HT-29 (cell line): ENCODE measurements at regions not wholly inside any gene's neighbourhood (a gene's known extent, or its start where the extent isn't known, plus 50 kb on each side); places are given as distances from the start of the nearest gene placed in this dataset.

Experiments
- DNase-seq: peaks from one replicate; pipeline ENCODE4 v3.0.0-alpha.2; 2015; ENCODE audit warnings: low spot score

DNA sequence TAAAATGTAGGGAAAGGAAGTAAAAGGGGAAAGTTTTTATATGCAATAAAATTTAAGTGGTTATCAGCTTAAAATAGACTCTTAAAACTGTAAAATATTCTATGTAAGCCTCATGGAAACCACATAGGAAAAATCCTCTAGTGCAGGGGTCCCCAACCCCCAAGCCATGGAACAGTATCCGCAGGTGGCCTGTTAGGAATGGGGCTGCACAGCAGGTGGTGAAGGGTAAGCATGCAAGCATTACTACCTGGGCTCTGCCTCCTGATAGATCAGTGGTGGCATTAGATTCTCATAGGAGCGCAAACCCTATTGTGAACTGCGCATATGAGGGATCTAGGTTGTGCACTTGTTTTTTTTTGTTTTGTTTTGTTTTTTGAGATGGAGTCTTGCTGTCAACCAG, 1409.3 kb upstream of the CDH2 start:
- no peak for DNase-seq

DNA sequence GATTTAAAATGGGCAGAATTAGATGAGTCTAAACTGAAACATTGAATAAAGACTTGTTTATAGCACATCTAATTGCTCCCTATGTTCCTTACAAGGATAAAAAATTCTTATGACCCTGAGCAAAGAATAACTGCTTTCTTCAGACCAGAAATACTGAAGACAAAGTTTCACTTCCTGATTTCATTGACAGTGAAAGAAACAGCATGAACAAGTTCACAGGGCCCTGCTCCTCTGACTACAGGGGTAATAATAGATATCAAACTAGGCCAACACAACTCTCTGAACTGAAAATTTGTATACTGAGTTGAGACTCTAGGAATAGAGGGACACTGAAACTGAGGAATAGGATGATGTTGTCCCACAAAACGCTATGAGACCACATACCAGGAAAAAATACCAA, 1383.3 kb upstream of the CDH2 start:
- DNase-seq: no peak

DNA sequence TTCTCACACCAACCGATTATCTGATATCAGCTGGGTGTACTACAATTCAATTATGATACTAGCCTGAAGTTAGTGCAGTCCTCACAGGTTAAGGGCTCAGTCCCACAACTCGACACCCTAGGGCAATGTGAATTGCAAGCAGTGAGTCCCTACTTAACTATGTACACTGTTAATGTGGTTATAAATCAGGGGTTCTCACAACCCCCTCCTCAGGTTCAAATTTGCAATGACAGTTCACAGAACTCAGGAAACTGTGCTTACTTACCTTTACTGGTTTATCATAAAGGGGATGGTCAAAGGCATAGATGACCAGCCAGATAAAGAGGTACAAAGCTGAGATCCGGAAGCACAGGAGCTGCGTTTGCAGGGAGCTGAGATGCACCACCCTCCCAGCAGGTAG, 1379.1 kb upstream of the CDH2 start:
- DNase-seq: no peak

DNA sequence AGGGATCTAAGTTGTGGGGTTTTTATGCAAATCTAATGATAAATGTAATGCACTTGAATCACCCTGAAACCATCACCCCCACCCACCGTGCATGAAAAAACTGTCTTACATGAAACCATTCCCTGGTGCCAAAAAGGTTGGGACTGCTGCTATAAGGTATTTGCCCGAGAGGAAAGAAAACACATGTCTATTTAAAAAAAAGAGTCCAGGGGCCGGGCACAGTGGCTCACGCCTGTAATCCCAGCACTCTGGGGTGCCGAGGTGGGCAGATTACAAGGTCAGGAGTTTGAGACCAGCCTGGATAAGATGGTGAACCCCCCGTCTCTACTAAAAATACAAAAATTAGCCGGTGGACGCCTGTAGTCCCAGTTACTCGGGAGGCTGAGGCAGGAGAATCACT, 1372.8 kb upstream of the CDH2 start:
- no peak for DNase-seq

DNA sequence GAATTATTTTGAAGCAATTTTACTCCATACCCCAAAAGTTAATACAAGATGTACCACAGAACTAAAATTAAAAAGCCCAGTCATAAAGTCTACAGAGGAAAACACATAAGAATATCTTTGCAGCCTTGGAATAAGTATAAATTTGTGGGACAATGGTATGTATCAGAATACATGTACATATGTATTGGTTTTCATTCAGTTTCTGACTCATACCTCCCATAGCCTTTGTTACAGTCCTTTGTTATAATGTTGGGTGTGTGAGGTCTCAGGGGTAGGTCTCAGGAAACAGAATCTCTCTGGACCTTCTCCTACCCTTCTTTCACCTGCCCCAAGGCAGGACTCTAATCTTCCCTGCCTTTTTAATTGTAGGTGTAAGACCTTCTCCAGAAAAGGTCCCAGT, 1370.7 kb upstream of the CDH2 start:
- DNase-seq: no peak

DNA sequence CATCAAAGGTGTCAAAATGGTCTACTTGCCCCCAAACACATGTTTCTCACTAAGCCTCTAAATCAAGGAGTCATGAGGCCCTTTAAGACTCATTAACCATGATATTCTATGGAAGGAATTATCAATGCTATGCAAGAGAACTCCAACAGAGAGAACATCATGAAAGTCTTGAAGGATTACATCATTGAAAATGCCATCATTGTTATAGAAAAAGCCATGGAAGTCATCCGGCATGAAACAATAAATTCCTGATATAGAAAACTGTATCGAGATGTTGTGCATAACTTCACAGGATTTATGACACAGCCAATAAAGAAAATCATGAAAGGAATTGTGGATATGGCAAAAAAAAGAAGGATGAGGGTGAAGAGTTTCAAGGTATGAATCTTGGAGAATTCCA, 1363.6 kb upstream of the CDH2 start:
- DNase-seq: no peak

DNA sequence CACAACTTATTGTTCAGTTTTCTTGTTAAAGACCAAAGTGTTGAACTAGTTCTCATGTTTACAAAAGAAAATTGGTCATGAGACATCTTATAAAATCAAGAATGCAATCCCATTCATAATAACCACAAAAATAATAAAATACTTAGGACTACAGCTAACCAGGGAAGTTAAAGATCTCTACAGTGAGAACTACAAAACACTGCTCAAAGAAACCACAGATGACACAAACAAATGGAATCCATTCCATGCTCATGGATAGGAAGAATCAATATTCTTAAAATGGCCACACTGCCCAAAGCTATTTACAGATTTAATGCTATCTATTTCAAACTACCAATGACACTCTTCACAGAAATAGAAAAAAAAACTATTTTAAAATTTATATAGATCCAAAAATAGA, 1354.8 kb upstream of the CDH2 start:
- DNase-seq: no peak

DNA sequence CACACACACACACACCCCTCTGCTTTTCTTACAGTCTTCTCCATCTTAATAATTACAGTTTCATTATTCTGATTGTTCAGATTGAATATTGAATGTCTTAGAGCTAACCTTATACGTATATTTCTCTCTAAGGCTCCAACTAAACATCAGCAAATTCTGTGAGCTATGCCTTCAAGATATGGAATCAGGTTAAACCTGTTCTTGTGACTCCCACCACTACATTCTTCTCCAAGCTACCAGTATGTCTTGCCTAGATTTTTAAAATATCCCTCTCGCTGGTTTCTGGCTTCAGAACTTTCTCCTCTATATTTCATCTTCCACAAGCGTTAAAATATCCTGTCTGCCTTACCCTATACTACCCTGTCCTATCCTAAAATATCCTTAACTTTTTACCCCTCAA, 1346.4 kb upstream of the CDH2 start:
- DNase-seq: no peak

DNA sequence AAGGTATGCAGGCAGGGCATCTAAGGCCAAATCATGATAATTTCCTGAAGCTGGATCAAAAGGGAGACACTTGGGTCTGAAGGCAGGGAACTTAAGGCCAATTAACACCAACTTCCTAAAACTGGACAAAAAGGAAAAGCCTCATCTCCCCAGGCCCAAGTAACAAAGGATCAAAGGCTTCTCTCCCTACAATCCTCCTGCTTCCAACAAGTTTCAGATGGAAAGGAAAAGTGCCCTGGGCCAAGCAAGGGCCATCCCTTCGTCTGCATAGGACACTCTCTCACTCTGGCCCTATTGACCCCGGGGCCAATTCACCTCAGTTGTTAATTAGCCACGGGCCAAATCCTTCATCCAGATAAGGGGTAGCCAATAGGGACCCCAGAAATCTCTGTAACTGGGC, 1335.8 kb upstream of the CDH2 start:
- DNase-seq: no peak

DNA sequence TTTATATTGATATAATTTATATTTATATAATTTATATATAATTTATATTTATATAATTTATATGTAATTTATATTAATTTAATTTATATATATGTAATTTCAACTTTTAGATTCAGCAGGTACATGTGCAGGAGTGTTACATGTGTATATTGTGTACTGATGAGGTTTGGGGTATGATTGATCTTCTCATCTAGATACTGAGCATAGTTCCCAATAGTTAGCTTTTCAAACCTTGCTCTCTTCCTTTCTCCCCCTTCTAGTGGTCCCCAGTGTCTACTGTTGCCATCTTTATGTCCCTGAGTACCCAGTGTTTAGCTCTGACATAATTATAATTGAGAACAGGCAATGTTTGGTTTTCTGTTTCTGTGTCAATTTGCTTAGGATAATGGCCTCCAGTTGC, 1335.3 kb upstream of the CDH2 start:
- no peak for DNase-seq

DNA sequence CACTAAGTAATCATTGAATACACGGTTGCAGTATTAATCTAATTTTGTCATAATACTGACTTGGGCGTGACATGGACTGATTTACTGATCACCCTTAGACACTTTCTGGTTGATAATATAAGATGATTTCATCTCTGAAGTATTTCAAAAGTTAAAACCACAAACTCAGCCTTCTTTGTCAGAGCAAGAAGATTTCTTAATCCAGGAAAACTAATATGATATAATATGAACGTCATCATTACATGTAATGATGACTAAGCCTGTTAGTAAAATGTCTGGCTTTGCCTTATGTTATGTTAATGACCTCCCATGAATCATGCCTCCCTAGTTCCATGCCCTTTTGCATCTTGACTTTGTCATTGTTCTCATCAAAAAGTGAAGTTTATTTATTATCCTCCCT, 1325.0 kb upstream of the CDH2 start:
- no peak for DNase-seq

DNA sequence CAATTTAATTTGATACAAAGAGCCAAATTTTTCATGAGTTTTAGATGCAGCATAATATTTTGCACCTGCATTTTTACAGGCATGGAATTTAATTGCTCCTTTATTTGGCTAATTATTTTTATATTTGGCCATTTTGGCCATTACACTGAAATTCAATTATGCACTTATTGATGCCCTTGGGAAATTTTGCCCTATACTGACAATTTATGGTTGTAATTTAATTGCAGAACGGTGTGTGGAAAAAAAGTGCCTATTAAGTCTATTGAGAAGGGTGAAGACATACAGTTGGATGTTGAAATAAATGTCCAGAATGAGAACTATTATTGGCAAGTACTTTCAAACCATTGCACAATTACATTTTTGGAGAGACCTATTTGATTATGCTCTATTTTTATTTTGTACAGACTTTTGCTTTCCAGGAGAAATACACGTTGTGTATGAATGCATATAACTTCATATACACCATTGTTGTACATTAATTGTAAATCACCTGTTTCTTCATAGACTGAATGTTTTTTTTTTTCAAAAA, 1319.3 kb upstream of the CDH2 start:
- DNase-seq: no peak

DNA sequence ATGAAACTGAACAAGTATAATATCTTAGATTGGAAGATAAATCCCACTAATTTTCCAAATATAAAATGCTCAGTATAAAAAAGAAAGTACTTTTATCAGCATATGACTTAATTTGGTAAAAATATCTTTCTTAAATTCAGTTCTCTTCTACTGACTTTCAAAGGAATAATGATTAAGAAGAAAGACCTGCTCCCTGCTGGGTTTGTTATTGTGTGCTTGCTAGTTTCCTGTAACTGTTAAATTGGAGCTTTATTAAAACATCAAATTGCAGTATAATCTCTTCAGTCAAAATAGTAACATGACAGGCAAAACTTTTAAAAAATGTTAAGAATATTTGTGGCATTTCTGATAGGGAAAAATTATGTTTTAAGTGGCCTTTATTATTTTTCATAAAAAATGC, 1317.4 kb upstream of the CDH2 start:
- no peak for DNase-seq

DNA sequence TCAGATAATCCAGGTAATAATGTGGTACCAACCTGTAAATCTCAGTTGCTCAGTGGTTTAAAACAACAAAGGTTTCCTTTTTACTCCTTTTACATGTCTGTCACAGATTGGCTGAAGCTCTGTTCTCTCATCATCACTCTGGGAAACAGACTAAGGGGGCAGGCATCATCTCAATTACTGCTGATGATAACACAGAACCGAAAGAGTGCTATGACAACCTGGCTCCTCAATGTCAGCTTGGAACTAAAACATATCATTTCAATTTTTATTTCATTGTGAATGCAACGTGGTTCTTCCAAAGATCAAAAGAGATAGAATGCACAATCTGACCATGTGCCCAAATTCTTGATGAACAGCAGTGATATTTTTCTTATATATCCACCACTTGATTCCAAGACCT, 1315.0 kb upstream of the CDH2 start:
- DNase-seq: no peak

DNA sequence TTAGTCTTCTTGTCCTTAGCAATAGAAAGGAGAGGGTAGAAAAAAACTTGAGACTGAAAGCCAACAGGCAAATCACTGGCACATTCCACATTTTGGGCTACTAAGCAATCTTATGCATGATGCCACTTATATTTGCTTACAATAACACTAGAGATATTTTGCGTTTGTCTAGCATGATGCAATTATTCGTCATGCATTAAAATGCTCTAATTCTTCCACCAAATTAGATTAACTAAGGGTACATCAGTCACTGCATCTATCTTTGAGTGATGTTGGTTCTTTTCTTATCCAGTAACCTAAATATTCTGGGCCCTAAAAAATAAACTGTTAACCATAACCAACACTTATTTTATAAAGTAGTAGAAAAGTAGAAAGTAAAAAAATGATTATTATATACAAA, 1311.7 kb upstream of the CDH2 start:
- no peak for DNase-seq

DNA sequence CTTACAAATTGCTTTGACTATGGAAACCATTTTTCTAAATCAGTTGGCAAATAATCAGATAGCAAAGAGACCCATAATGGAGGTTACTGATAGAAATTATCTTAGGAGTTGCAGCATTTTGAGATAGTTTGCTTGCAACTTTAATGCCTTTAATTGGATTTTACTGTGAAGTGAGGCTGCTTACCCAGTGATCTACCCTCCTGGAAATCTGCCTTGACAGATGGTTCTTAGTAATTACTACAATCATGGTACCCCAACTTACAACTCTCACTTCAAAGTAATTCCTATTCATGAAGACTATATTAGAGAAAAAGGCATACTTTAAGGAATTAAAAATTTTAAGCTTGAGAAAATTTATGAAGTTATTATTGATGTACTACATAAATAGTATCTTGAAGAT, 1288.6 kb upstream of the CDH2 start:
- DNase-seq: no peak

DNA sequence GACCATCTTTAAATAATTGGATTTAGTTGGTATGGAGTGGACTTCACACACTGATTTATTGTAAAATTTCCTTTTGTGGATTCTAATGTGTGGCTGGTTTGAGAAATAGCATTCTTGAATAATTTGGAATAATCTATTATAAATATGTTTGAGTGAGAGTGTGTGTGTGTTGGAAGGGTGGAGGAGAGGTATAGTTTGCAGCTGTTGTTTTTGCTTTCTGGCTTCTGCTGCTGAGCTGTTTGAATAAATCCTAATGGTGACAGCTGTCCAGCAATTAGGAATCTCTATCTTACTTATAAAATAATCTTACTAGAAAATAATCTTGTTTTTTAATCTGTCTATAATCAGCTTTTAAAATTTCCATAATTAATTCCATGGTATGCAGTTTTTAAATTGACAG, 1283.0 kb upstream of the CDH2 start:
- DNase-seq: no peak

DNA sequence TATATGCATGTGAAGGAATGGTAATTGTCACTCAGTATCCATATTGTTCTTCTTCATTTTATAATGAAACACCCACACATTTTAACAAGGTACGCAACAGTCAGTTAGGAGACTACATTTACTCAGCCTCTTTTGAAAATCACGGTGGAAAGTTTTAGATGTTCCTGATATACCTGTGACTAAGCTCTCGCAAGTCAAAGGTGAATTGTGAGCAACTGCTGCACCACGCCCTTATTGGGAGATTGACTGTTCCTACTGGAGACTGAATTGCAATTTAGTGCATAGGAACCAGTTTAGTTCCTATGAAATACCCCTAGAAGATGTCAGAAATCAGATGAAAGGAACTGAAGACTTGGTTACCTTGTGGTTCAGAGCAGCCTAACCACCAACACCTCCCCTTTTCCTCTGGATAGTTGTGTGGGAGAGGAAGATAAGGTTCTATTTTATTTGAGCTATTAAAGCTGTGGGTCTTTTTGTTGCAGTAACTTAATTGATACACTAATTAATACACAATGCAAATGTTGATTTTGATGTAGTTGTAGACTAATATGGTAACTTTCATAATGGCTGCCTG, 1280.5 kb upstream of the CDH2 start:
- DNase-seq: peak; percentile 13

DNA sequence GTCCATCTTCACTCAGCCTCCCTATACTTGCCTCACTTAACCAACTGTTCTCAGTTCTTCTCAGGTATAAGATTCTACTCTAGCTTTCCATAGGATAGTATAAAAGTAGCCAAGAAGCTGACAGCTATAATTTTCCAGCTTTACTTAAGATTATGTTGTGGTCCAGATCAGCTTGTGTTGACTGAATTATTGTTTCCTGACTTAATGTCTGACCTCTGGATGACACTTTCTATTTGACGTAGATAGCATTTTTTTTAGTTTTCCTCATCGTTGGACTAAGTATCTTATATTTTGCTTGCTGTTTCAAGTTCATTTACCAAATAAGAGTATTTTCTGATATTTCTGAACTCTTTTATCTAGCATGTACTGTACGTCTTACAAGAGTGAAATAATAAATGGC, 1272.5 kb upstream of the CDH2 start:
- no peak for DNase-seq

DNA sequence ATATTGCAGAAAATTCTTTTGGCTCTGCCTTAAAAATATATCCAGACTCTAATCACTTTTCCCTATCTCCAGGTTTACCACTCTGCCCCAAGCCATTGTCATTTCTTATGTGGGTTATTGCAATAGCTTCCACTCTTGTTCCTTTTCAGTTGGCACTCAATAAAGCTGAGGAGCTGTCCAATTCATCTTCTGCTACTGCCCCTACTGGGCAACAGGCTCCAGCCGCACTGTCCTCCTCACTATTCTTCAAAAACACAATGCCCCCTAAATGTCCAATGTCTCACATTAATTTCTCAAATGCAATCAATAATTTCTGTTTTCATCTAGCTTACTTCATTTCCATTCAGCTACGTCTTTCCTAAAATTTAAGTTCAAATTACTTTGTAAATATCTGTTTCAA, 1262.5 kb upstream of the CDH2 start:
- no peak for DNase-seq

DNA sequence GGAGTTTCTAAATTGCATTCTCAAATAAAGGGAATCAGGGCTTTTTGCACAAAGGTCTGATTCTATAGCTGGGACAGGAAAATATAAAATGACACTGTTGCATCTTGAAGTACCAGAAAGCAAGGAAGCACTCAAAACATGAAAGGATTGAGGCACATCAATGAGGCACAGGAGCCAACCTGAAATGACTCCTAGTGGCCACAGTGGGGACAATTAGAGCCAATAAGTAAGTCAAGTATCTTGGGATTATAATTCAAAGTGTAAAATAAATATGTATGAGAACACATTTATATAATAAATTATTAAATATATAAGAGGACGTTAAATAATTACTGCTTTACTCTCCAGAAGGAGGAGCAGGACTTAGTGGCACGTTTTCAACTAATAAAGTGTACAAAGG, 1259.5 kb upstream of the CDH2 start:
- no peak for DNase-seq

DNA sequence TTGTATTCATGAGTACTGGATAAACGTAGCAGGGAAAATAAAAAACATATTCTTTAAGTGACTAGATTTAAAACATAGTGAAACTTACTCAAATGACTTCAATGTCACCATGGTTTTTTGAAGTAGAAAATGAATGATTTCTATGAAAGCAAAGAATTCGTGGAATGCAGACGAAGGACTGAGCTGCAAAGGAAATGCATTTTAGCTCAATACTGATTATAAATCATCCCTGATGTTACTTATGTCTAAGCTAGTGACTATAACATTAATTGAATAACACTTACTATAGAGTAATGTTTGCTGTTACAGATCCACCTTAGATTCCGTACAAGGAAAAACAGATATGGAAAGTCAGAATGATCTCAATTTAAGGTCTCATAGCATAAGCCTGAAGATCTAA, 1257.7 kb upstream of the CDH2 start:
- DNase-seq: no peak

DNA sequence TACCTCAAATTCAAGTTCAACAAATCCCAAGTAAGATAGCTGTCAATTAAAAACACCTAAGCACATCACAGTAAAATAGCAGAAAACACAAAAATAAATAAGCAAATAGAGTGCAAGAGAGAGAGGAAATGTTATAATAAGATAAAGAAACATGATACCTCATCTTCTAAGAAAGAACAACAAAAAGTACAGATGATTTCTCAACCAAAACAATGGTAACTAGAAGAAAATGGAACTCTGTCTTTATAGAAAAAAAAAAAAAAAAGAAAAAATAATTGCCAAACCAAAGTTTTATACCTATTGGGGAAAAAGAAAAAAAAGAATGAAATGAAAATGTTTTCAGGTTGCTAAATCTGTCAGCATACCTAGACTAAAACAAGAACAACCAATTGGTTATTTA, 1253.5 kb upstream of the CDH2 start:
- no peak for DNase-seq

DNA sequence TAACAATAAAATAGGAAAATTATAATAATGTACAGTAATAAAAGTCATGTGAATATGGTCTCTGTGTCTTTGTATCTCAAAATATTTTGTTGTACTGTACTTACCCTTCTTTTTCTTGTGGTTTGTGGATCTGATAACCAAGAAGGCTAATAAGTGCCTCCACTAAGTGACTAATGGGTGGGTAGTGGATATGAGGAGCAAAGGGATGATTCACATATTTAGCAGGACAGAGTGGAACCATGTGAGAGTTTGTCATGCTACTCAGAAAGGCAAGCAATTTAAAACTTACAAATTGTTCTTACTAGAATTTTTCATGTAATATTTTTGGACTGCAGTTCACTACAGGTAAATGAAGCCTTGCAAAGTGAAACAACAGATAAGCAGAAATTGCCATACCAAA, 1241.2 kb upstream of the CDH2 start:
- DNase-seq: no peak

DNA sequence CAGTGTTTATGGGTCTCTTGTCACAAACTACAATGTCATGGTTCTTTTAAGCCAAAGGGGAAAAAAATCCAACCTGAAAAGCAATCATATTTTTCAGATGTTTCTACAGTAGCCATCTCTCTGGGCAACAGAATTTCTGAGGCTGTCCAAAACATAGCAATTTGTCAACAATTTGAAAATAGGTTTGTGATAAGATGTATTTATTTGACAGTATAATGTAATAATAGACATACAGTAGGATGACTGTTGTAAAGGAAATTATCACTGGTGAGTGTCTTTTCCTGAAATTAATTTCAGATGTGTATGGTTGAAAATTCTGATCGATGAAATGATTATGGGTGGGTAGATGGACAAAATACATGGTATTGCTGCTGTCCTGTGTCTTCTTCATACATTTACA, 1230.1 kb upstream of the CDH2 start:
- DNase-seq: no peak
